Endothelial cell of umbilical vein (primary cell): ENCODE measurements at regions not wholly inside any gene's neighbourhood (a gene's known extent, or its start where the extent isn't known, plus 50 kb on each side); places are given as distances from the start of the nearest gene placed in this dataset.

Experiments used
- BruUV-seq: library from RNA; stranded (reverse); fragments of 400-500 nt; replicated peaks from 2 replicates; lab custom pipeline; 2021; lab: Mats Ljungman, UMichigan
- CTCF ChIA-PET: fragments of 300-600, 350-600 bp; sonication (Branson Sonifier 250); formaldehyde crosslinking; loops from one replicate; lab custom pipeline; 2021; ENCODE audit warnings: antibody characterized with exemption, inconsistent platforms; lab: Charles Lee
- POLR2A ChIA-PET: fragments of 300-600, 350-600 bp; sonication (Branson Sonifier 250); formaldehyde crosslinking; loops from one replicate; lab custom pipeline; 2021; ENCODE audit warnings: antibody characterized with exemption, inconsistent platforms; lab: Charles Lee
- DNase-seq: peaks from one replicate; pipeline ENCODE4 v3.0.0-alpha.2; 2011; ENCODE audit warnings: low read depth, low spot score
- FAIRE-seq: peaks from 2 replicates; lab custom pipeline; 2011; peaks lifted over from hg19 to GRCh38; lab: Jason Lieb, UNC
- H2AFZ ChIP-seq: 2 replicates; pipeline ENCODE4 v1.6.0; 2012; ENCODE audit warnings: low read depth, low read length, control low read depth, inconsistent platforms
- H3K27ac ChIP-seq: 2 replicates; pipeline ENCODE4 v1.5.1; 2011; ENCODE audit warnings: low read depth, mild to moderate bottlenecking, control low read depth, low read length, moderate library complexity; ENCODE audit not compliant: insufficient read depth
- H3K27me3 ChIP-seq, 2 experiments: 2 replicates each; pipeline versions ENCODE4 v1.6.0 to v1.6.1; 2011; ENCODE audit warnings: low read length in 2 of 2, mixed read lengths in 1 of 2; ENCODE audit not compliant: control insufficient read depth in 2 of 2, insufficient read depth in 2 of 2
- H3K36me3 ChIP-seq, 2 experiments: 2 replicates in 1 of 2; 3 replicates in 1 of 2; pipeline ENCODE4 v1.5.1; 2011; ENCODE audit warnings: low read length in 2 of 2, mild to moderate bottlenecking in 1 of 2, moderate library complexity in 1 of 2; ENCODE audit not compliant: control insufficient read depth in 2 of 2, insufficient read depth in 2 of 2; ENCODE audit errors: extremely low read depth in 1 of 2
- H3K4me1 ChIP-seq: 3 replicates; pipeline ENCODE4 v1.5.1; 2011; ENCODE audit warnings: mild to moderate bottlenecking, low read length; ENCODE audit not compliant: control insufficient read depth, insufficient read depth; ENCODE audit errors: extremely low read depth
- H3K4me2 ChIP-seq: 2 replicates; pipeline ENCODE4 v1.6.1; 2011; ENCODE audit warnings: low read length, control low read depth, mixed read lengths; ENCODE audit not compliant: insufficient read depth
- H3K4me3 ChIP-seq, 3 experiments: fragments of 200-600 bp in 1 of 3; sonication (generic), shearing (Covaris generic) in 1 of 3; replicated peaks in 1 of 3; 2 replicates each; pipeline ENCODE4 v1.5.1; 2011 to 2016; ENCODE audit warnings: control low read depth in 3 of 3, low read length in 3 of 3, mild to moderate bottlenecking in 2 of 3, inconsistent platforms in 1 of 3, low read depth in 1 of 3, moderate library complexity in 1 of 3; ENCODE audit not compliant: insufficient read depth in 1 of 3
- H3K79me2 ChIP-seq: 2 replicates; pipeline ENCODE4 v1.6.0; 2012; ENCODE audit warnings: low read length, inconsistent platforms; ENCODE audit not compliant: control insufficient read depth, insufficient read depth
- H3K9ac ChIP-seq: replicated peaks from 2 replicates; pipeline ENCODE3; 2011; ENCODE audit warnings: low read length, control low read depth; ENCODE audit not compliant: insufficient read depth; ENCODE audit errors: extremely low read depth
- H3K9me1 ChIP-seq: replicated peaks from 3 replicates; pipeline ENCODE4 v1.6.0; 2011; ENCODE audit warnings: mild to moderate bottlenecking, low read length; ENCODE audit not compliant: control insufficient read depth, insufficient read depth; ENCODE audit errors: extremely low read depth
- H3K9me3 ChIP-seq: replicated peaks from 2 replicates; pipeline ENCODE4 v1.5.1; 2012; ENCODE audit warnings: low read length, inconsistent platforms; ENCODE audit not compliant: control insufficient read depth, insufficient read depth
- H4K20me1 ChIP-seq: replicated peaks from 2 replicates; pipeline ENCODE3; 2011; ENCODE audit warnings: mild to moderate bottlenecking, low read length; ENCODE audit not compliant: control insufficient read depth, insufficient read depth; ENCODE audit errors: extremely low read depth
- CTCF ChIP-seq, 2 donors: IDR thresholded peaks; 1 replicate in 1 of 2; 2 replicates in 1 of 2; pipeline ENCODE4 v1.5.1; 2011; ENCODE audit warnings: low read length in 2 of 2, mild to moderate bottlenecking in 2 of 2, moderate library complexity in 2 of 2, control low read depth in 1 of 2, inconsistent platforms in 1 of 2, low read depth in 1 of 2; ENCODE audit not compliant: insufficient read depth in 1 of 2; ENCODE audit errors: extremely low read depth in 1 of 2
- EZH2 ChIP-seq: IDR thresholded peaks from 2 replicates; pipeline ENCODE4 v1.6.1; 2012; ENCODE audit warnings: borderline replicate concordance, low read depth, mild to moderate bottlenecking, moderate library complexity, low read length, inconsistent platforms; ENCODE audit not compliant: severe bottlenecking
- FOS ChIP-seq: IDR thresholded peaks from 2 replicates; pipeline ENCODE4 v1.6.1; 2011; ENCODE audit warnings: mild to moderate bottlenecking, low read length, moderate library complexity, borderline replicate concordance; ENCODE audit not compliant: insufficient read depth
- GATA2 ChIP-seq: IDR thresholded peaks from 2 replicates; pipeline ENCODE4 v1.7.0; 2011; ENCODE audit warnings: low read depth, mild to moderate bottlenecking, moderate library complexity, mixed read lengths, low read length; ENCODE audit not compliant: insufficient read length, insufficient read depth
- JUN ChIP-seq: IDR thresholded peaks from 2 replicates; pipeline ENCODE4 v1.6.1; 2011; ENCODE audit warnings: borderline replicate concordance, low read depth; ENCODE audit not compliant: insufficient read length, insufficient read depth
- MAX ChIP-seq: IDR thresholded peaks from 2 replicates; pipeline ENCODE4 v1.6.1; 2011; ENCODE audit not compliant: insufficient read depth, insufficient read length
- MYC ChIP-seq: IDR thresholded peaks from one replicate; pipeline ENCODE4 v1.6.1; 2011; ENCODE audit warnings: mild to moderate bottlenecking, low read depth, low read length
- POLR2A ChIP-seq: IDR thresholded peaks from 2 replicates; pipeline ENCODE4 v1.6.1; 2012; ENCODE audit warnings: low read depth, mild to moderate bottlenecking, control low read depth, low read length
- POLR2AphosphoS5 ChIP-seq: IDR thresholded peaks from 2 replicates; pipeline ENCODE4 v1.6.1; 2012; ENCODE audit warnings: low read depth, mild to moderate bottlenecking, control low read depth, low read length, moderate library complexity; ENCODE audit not compliant: insufficient read depth
- dilution Hi-C: fragments of 300-500 bp; cut with MboI; formaldehyde crosslinking; loops from one replicate; pipeline ENCODE4 v1.15.0; 2019; ENCODE audit warnings: low sequenced_read_pairs; ENCODE audit not compliant: extremely low pct_ligation_motif_present
- intact Hi-C: fragments of 100-400 bp; cut with micrococcal nuclease; formaldehyde crosslinking; loops from one replicate; pipeline ENCODE4 v1.10.0; 2022

- ChIA-PET CTCF (no interaction called here), POLR2A (no interaction called here)
- Histone ChIP-seq H3K4me3 (no peak overlapping the region), H3K9me3 (no peaks in the 10 kb centered on the region), H3K9me1 (no peaks in the 10 kb centered on the region), H4K20me1 (no peaks in the 10 kb centered on the region), H3K4me1 (no peaks in the 10 kb centered on the region), H3K9ac (no peak overlapping the region), H2AFZ (no peak overlapping the region), H3K27me3 (no peaks in the 10 kb centered on the region), H3K36me3 (no peaks in the 10 kb centered on the region), H3K27ac (no peak overlapping the region), H3K4me2 (no peak overlapping the region), H3K79me2 (no peaks in the 10 kb centered on the region)
- BruUV-seq = no TSS peak
- FAIRE-seq (no peak), DNase-seq (no peak)
- no peak for TF ChIP-seq POLR2A
- TF ChIP-seq MAX = no peak
- no peak for TF ChIP-seq MYC
- no peak for TF ChIP-seq JUN
- no peak for TF ChIP-seq POLR2AphosphoS5
- TF ChIP-seq FOS = no peak
- no peak for TF ChIP-seq EZH2
- no peak for TF ChIP-seq GATA2
- no peak for TF ChIP-seq CTCF (IDR thresholded peaks at IDR 0.05; ENCODE audit: extremely low read depth in 1 of 2, insufficient read depth in 1 of 2, low read depth in 1 of 2, low read length in 2 of 2)
- intact Hi-C loops = no loop called here
- dilution Hi-C loops = no loop called here
These were observed 293.0 kb upstream of the CLNK start for GRCh38 chr4:10977534-10977933.
